ENCODE measurements at regions not wholly inside any gene's neighbourhood (a gene's known extent, or its start where the extent isn't known, plus 50 kb on each side); places are given as distances from the start of the nearest gene placed in this dataset.

GRCh38 chr7:137093198-137093597, 224.7 kb downstream of the CHRM2 start:
- TF ChIP-seq CTCF (IDR thresholded peaks at IDR 0.05) (no peak), POLR2AphosphoS5 (IDR thresholded peaks at IDR 0.05) (no peak)

Measured in breast epithelium (tissue), 3 donors.